DND-41 (cell line): ENCODE measurements at regions not wholly inside any gene's neighbourhood (a gene's known extent, or its start where the extent isn't known, plus 50 kb on each side); places are given as distances from the start of the nearest gene placed in this dataset.

Experiments
- CTCF ChIP-seq: IDR thresholded peaks from 2 replicates; pipeline ENCODE4 v1.5.1; 2012; ENCODE audit warnings: borderline replicate concordance, low read length, moderate library complexity, mild to moderate bottlenecking; ENCODE audit not compliant: poor library complexity, severe bottlenecking; ENCODE audit errors: extremely low read depth
- EZH2 ChIP-seq: IDR thresholded peaks from 3 replicates; pipeline ENCODE4 v1.6.1; 2012; ENCODE audit warnings: borderline replicate concordance, low read depth, mild to moderate bottlenecking, moderate library complexity, low read length, inconsistent platforms; ENCODE audit not compliant: severe bottlenecking

GRCh38 chr3:178318340-178318739, 217.9 kb upstream of the KCNMB2 start:
- TF ChIP-seq CTCF (no peak), EZH2 (no peak)
